GM19397 (cell line): ENCODE measurements at regions not wholly inside any gene's neighbourhood (a gene's known extent, or its start where the extent isn't known, plus 50 kb on each side); places are given as distances from the start of the nearest gene placed in this dataset.
"Not testable (repeated sequence)": the region's sequence is repeated elsewhere in the genome, so short reads cannot be mapped to it uniquely, and the experiment has no call there.

Experiments used
- ATAC-seq: cut with Tn5 transposase; IDR thresholded peaks from one replicate; pipeline ENCODE4 v1.9.1; 2021; ENCODE audit warnings: mild to moderate bottlenecking, moderate library complexity; ENCODE audit not compliant: unreplicated experiment

DNA sequence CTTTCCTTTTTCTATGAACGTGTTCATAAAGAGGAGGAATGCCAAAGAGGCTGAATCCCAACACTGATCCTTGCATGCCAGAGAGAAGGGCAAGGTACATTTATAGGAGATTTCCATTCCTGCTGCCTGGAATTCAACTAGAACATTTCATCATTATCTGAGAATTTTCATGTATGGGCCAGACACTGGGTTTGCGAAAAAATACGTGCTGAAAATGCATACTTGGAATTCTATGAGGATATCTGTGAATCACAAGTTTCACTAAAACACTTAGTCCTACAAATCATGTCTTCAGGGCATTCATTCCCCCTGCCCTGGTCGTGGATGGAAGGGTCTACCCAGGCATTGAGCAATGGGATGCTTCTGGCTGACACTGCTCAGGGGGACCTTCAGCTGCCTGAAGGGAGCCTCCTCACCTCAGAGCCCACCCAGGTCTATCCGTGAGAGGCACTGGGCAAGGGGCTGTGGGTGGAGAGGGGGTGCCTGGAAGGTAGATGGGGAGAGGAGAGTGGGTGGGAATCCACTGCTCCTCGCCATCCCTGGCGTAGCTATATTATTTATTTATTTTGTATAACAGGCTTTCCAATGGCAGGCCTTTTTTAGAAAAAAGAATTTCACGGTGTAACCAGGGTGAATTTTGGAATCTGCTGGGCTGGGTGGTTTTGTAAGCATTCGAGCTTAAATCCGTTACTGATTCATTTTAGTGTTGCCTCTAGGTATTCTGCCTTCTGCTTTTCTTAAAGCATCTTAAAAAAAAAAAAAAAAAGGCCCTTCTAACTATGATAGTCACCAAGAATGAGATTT is 560.6 kb upstream of the ID2 start:
- ATAC-seq, result no peak

- no peak for ATAC-seq
Observed at GRCh38 chr2:8121826-8122513, 559.9 kb upstream of the ID2 start.

DNA sequence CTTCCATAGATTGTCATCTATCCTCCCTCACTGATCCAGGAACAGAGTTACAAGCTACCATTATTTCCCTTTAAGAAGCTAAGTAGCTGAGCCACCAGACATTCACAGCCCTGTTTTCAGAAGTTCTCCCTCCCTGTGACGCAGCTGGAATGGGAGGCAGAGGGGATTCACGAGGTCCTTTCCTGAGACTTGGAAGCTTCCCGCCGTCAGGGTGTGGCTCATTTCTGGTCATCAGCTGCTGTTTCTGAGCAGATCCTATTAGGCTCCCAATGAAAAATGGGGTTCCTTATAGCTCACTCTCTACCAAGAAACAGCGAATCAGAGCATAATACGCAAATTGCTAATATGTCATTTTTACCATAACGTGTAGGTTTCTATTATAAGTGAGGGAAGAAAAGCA is 559.3 kb upstream of the ID2 start:
- no peak for ATAC-seq

DNA sequence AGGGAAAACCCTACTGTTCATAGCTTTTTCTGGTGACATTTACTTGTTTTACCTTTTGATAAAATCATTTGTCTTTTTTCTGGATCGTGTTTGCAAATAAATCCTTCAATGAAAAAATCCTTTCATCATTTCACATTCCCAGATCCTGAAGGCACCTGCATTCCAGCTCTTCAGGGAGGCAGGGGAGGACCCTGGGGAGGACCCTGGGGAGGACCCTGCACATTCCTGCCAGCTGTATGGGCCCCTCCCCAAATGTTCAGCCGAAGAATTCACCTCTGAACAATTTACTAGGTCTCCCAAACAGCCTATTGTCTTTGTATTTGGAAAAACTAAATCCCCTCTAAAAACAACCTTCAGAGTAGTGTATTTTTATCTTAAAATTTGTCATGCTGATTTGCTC is 558.4 kb upstream of the ID2 start:
- no peak for ATAC-seq

GRCh38 chr2:8125741-8126711 is 555.8 kb upstream of the ID2 start:
- ATAC-seq, result no peak

- no peak for ATAC-seq
Observed at GRCh38 chr2:8126783-8127182, 555.1 kb upstream of the ID2 start.

- not testable (repeated sequence) for ATAC-seq
Observed at GRCh38 chr2:8131423-8131822, 550.4 kb upstream of the ID2 start.

DNA sequence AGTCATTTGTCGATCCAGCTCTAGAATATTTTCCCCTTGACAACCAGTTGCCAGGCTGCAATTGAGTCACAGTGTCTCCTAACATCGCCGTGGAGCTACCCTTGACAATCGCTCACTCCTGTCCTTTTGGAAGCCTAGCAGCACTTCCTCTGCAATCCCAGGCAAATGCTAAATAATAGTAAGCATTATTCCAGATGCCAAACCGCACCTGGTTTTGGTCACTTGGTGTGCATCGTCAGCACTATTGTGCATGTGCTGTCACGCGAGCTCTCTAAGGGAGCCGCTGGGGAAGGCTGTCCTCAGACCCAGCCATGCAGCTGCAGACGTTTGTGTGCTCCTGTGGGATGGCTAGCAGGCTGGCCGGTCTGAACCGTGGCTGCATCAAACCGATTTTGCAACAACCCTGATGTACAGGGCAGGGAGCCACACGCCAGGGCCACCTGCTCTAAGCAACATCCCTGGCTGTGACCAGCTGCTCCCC is 549.5 kb upstream of the ID2 start:
- no peak for ATAC-seq

- no peak for ATAC-seq
Observed at GRCh38 chr2:8132879-8133278, 549.0 kb upstream of the ID2 start.

- ATAC-seq, result no peak
Observed at GRCh38 chr2:8133363-8133762, 548.5 kb upstream of the ID2 start.

GRCh38 chr2:8133913-8134472 is 547.9 kb upstream of the ID2 start:
- ATAC-seq, result no peak

DNA sequence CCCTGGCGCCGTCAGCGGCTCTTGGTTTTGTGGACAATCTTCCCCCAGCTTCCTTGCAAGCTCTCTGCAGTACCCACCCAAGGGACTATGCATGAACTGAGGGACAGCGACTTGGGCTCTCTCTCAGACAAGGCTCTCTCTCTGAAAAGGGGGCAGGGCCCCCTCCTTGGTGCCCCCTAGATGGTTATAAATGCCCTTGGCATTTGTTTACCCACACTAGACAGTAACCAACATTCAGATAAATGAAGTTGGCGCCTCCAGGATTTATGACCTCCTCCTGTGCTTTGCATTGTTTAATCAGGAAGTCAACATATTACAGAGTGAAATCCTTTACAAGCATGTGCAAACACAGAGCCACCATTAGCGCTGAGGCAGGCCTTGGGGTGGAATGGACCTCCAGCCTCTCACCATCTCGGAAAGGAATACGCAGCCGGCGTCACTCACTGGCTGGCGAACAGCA is 547.4 kb upstream of the ID2 start:
- no peak for ATAC-seq

GRCh38 chr2:8134985-8135682 is 546.7 kb upstream of the ID2 start:
- ATAC-seq, result no peak

DNA sequence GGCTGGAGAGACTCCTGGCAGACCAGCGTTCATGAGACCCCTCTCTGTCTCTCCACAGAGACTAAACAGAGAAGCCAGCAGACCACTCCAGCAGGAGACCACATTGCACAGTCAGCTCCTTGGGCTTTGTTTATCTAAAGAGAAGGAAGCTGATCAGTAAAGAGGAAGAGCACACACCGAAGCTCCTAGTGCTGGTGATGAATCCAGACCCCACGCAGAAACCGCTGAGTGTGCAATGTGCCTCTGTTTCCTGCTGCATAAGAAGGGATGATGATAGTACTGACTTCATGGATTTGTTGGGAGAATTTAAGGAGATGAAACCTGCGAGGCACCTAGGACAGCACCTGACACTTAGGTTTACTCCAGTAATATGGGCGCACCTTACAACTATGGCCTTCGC is 544.1 kb upstream of the ID2 start:
- ATAC-seq, result no peak

- ATAC-seq, result no peak
Observed at GRCh38 chr2:8138525-8138922, 543.3 kb upstream of the ID2 start.

DNA sequence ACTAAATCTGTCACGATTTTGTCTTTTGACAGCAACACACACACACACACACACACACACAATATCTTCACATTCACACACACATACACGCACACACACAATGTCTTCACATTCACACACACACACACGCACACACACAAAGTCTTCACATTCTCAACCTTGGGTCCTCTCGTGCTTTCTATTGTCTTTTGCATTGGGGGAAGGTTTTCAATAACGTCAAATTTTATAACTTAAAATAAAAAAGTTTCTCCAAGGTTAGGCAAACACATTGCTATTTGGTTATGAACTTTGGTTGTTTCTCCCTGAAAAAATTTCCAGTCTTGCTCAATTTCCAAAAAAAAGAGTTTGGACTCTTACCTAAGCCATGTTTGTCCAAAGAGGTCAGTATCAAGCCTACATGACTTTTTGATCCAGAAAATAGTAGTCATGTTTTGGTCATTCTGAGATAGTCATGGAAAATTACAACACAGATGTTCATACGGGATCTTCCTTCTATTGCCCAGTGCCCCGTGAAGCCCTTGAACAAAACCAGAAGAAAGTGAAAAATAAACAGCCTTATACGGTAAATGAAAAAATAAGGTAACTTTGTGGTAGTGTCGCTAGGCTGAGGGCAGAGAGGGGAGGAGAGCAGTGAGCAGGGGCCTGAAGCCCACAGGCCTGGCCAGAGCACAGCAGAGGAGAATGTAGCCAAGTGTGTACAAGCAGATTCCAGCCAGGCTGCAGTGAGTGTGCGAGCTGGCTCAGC is 542.8 kb upstream of the ID2 start:
- ATAC-seq, result no peak

GRCh38 chr2:8139668-8140200 is 542.1 kb upstream of the ID2 start:
- no peak for ATAC-seq

DNA sequence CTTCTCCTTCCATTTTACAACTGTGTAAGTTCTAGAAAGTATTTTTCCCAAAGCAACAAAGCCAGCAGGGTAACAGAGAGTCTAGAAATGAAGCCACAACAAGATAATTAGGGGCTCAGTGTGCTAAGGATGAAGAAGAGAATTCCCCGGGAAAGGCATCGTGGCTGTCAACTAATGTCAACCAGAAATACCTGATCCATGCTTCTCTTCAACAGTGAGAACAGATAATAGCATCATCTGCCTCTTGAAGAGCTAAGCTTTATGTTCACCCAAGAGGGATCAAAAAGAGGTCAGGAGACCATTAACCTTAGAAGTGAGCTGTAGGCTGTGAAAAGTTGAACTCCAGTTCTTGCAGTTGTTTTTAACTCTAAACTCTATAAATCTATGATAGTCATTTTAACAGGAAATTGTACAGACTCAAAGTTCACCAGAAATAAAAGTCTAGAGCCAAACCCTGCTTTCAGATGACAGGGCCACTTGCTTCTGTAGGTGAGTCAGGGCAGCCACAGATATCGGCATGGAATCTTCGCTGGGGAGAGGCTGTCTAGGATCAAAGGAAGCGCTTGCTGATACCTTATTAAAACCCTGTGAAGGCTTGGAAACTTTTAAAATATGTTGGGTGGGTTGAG is 540.7 kb upstream of the ID2 start:
- ATAC-seq, result no peak

GRCh38 chr2:8141780-8142179 is 540.1 kb upstream of the ID2 start:
- ATAC-seq, result no peak
